GM12878 (cell line): ENCODE measurements at regions not wholly inside any gene's neighbourhood (a gene's known extent, or its start where the extent isn't known, plus 50 kb on each side); places are given as distances from the start of the nearest gene placed in this dataset.

Source experiments
- EZH2 ChIP-seq: IDR thresholded peaks from 2 replicates; pipeline ENCODE4 v1.6.1; 2012; ENCODE audit warnings: low read depth, mild to moderate bottlenecking, control low read depth, inconsistent platforms, low read length, borderline replicate concordance; ENCODE audit not compliant: control insufficient read depth
- SUPT20H ChIP-seq: IDR thresholded peaks from 2 replicates; pipeline ENCODE4 v1.6.1; 2011; ENCODE audit warnings: low read depth, mild to moderate bottlenecking, low read length, moderate library complexity, borderline replicate concordance; ENCODE audit not compliant: control insufficient read depth
- TCF3 ChIP-seq: IDR thresholded peaks from 2 replicates; pipeline ENCODE4 v1.6.1; 2012; ENCODE audit warnings: low read depth, mild to moderate bottlenecking, low read length, borderline replicate concordance; ENCODE audit not compliant: insufficient read depth
- ZNF217 ChIP-seq: fragments of 450-650 bp; IDR thresholded peaks from 2 replicates; pipeline ENCODE4 v1.6.1; 2017; ENCODE audit warnings: antibody characterized with exemption, mild to moderate bottlenecking
- TF ChIP-seq, protein P1 (sequence below), 3 experiments: IDR thresholded peaks in 2 of 3; conservative IDR thresholded peaks in 1 of 3; 2 replicates each; pipeline ENCODE4 v1.5.1; 2011; ENCODE audit warnings: low read depth in 3 of 3, low read length in 3 of 3, mild to moderate bottlenecking in 3 of 3, control low read depth in 2 of 3, moderate library complexity in 2 of 3, inconsistent platforms in 1 of 3, mixed read lengths in 1 of 3; ENCODE audit not compliant: control insufficient read depth in 2 of 3, insufficient read depth in 1 of 3; ENCODE audit errors: extremely low read depth in 1 of 3
- TF ChIP-seq, protein P2 (sequence below): IDR thresholded peaks from 2 replicates; pipeline ENCODE4 v1.6.1; 2012; ENCODE audit warnings: low read depth, low read length, improper control_type of control experiment

DNA sequence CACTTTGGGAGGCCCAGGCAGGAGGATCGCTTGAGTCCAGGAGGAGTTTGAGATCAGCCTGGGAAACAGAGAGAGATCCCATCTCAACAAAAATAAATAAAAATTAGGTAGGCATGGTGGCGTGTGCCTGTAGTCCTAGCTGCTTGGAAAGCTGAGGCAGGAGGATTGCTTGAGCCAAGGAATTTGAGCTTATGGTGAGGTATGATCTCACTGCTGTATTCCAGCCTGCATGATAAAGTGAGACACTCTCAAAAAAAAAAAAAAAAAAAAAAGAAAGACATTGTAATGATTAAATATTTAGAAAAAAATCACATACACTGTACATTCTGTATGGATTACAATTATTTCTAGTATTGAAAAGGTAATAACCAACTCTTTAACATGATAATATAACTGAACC, 87.1 kb downstream of the SLIT2 start:
- TF ChIP-seq TCF3 (no peak), EZH2 (no peak), ZNF217 (no peak), SUPT20H (no peak)
- TF ChIP-seq, protein P1, sequence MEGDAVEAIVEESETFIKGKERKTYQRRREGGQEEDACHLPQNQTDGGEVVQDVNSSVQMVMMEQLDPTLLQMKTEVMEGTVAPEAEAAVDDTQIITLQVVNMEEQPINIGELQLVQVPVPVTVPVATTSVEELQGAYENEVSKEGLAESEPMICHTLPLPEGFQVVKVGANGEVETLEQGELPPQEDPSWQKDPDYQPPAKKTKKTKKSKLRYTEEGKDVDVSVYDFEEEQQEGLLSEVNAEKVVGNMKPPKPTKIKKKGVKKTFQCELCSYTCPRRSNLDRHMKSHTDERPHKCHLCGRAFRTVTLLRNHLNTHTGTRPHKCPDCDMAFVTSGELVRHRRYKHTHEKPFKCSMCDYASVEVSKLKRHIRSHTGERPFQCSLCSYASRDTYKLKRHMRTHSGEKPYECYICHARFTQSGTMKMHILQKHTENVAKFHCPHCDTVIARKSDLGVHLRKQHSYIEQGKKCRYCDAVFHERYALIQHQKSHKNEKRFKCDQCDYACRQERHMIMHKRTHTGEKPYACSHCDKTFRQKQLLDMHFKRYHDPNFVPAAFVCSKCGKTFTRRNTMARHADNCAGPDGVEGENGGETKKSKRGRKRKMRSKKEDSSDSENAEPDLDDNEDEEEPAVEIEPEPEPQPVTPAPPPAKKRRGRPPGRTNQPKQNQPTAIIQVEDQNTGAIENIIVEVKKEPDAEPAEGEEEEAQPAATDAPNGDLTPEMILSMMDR (IDR thresholded peaks at IDR 0.05 in 2 of 3, conservative IDR thresholded peaks at IDR 0.05 in 1 of 3; ENCODE audit: control insufficient read depth in 2 of 3, extremely low read depth in 1 of 3, insufficient read depth in 1 of 3, low read depth in 3 of 3, low read length in 3 of 3): no peak
- TF ChIP-seq, protein P2, sequence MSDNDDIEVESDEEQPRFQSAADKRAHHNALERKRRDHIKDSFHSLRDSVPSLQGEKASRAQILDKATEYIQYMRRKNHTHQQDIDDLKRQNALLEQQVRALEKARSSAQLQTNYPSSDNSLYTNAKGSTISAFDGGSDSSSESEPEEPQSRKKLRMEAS: no peak
